AG10803 (cell line): ENCODE measurements at regions not wholly inside any gene's neighbourhood (a gene's known extent, or its start where the extent isn't known, plus 50 kb on each side); places are given as distances from the start of the nearest gene placed in this dataset.
A peak's percentile ranks its signal among the peaks of the same experiment; 100 is the strongest.

ENCODE experiments used
- DNase-seq: peaks from one replicate; pipeline ENCODE4 v3.0.0; 2010; ENCODE audit warnings: low read depth
- H3K4me3 ChIP-seq: 2 replicates; pipeline ENCODE4 v1.5.1; 2011; ENCODE audit warnings: mild to moderate bottlenecking, low read length, control low read depth
- CTCF ChIP-seq: conservative IDR thresholded peaks from 2 replicates; pipeline ENCODE4 v1.5.1; 2011; ENCODE audit warnings: mild to moderate bottlenecking, low read length, control low read depth, inconsistent platforms

GRCh38 chr3:146747928-146748327 is 142.8 kb upstream of the PLSCR5 start:
- no peak overlapping the region for H3K4me3 ChIP-seq
- TF ChIP-seq CTCF: peak; percentile 63
- peak; percentile 75 for DNase-seq

- no peak overlapping the region for H3K4me3 ChIP-seq
- DNase-seq: no peak
- TF ChIP-seq CTCF: no peak
Observed at GRCh38 chr3:146747051-146747450, 141.9 kb upstream of the PLSCR5 start.

- no peak for TF ChIP-seq CTCF
- H3K4me3 ChIP-seq: no peak overlapping the region
- DNase-seq: peak; percentile 30
Observed at GRCh38 chr3:146746190-146746589, 141.0 kb upstream of the PLSCR5 start.

GRCh38 chr3:146739203-146739671 is 134.1 kb upstream of the PLSCR5 start:
- DNase-seq: no peak
- TF ChIP-seq CTCF: no peak
- no peak overlapping the region for H3K4me3 ChIP-seq

- DNase-seq: no peak
- no peak for TF ChIP-seq CTCF
Observed at GRCh38 chr3:146732325-146732724, 127.2 kb upstream of the PLSCR5 start.

GRCh38 chr3:146715170-146715569 is 110.0 kb upstream of the PLSCR5 start:
- DNase-seq: peak; percentile 43
- H3K4me3 ChIP-seq: no peak overlapping the region
- TF ChIP-seq CTCF: no peak

More at GRCh38 chr3:146732325-146732724, 127.2 kb upstream of the PLSCR5 start:
- H3K4me3 ChIP-seq: no peak overlapping the region

- H3K4me3 ChIP-seq: no peak overlapping the region
- peak; percentile 56 for DNase-seq
- no peak for TF ChIP-seq CTCF
Observed at GRCh38 chr3:146712806-146713205, 107.7 kb upstream of the PLSCR5 start.
